AML-193 (cell line): ENCODE measurements at regions not wholly inside any gene's neighbourhood (a gene's known extent, or its start where the extent isn't known, plus 50 kb on each side); places are given as distances from the start of the nearest gene placed in this dataset.
"Not testable (repeated sequence)": the region's sequence is repeated elsewhere in the genome, so short reads cannot be mapped to it uniquely, and the experiment has no call there.

ENCODE experiments used
- DNase-seq, 2 experiments: peaks; one replicate each; lab custom pipeline; 2025; lab: John Stamatoyannopoulos, UW

DNA sequence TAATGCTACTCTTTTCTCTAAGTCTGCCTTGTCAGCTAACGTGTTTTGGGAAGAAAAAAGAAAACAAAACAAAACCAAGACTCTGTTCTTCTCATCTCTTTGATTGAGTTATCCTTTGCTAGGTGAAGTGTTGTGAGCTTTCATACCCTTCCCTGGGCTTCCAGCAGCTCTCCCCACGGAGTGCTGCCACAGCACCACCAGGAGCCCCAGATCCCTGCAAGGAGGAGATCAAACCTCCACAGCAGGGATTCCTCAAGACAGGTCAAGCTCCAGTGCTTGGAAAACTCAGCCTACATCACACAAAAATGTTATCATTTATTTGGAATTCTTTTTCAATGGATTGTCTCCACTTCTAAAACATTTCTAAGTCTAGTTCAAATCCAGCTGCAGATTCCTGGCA, 1981.9 kb upstream of the TENM3 start:
- no peak for DNase-seq

DNA sequence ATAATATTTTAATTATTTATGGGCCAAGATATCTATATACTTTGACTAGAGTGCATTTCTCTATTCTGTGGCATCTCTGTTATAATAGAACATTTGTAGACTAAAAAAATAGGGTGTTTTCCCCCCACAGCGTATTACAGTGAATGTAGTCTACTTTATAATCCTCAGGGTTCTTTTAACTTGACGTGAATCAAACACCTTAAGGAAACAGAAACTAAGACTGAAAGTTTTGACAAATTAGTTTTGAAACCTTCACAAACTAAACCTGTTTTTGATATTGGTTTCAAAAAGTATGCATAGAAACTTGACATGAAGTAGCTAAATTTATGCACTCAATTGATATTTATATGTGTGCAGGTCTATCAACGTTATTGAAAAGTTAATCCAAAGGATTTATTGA, 1963.1 kb upstream of the TENM3 start:
- no peak for DNase-seq

DNA sequence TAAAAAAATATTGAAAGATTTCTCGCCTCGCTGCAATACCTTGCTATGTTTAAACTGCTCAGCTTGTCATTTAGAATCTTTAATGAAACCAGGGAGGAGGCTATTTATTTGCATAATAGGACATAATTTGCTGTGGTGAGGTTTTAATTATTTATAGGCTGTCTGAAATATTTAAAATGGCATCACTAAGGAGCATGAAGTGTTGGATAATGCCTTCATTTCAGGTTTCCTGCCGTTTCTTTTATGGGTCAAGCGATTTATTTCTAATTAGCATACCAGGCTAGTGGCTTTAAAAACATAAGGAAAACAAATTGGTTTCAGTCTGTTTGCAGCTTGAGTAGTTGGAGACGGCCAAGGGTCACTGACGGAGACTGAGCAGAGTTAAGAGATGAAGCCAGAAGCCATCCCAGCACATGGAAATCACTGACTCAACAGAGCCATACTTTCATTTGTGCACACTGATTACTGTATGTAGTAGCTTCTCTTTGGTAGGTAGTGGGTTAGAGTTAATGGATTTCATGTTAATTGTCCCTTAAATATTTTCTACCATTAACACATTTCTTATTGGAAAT, 1962.4 kb upstream of the TENM3 start:
- DNase-seq: no peak

DNA sequence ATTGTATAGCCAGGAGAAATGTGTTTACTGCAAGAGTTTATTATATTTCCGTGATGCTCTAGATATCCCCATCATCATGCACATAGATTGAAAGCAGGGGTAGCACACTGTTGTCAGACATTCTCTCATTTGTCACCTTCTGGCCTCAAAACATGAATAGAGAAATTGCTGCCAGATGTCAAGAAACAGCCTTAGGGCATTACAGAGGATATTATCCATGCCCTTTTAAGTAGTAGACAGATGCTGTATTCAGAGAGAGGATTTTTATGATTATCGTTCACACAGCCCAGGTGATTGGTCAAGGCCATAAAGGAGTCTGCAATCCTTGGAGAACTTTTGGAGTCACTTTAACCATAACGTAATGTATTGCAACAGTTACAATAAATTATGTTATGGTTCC, 1961.5 kb upstream of the TENM3 start:
- no peak for DNase-seq

DNA sequence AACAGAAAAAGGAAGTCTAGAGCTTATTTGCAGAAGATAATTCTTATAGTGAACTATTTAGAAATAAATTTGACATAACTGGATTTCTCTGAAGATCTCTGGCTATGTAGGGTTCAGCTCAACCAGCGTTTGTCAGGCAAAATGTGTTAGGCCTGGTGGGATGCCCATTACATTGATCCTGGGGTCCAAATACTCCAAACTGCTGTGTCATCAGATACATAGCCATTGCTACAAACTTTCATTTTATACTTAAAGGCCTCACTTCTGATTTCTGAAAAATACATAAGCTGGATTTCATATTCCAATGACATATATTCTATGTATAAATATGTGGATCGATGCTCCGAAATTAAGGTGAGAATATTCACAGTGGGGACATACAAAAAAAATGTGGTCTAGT, 1958.9 kb upstream of the TENM3 start:
- no peak for DNase-seq

DNA sequence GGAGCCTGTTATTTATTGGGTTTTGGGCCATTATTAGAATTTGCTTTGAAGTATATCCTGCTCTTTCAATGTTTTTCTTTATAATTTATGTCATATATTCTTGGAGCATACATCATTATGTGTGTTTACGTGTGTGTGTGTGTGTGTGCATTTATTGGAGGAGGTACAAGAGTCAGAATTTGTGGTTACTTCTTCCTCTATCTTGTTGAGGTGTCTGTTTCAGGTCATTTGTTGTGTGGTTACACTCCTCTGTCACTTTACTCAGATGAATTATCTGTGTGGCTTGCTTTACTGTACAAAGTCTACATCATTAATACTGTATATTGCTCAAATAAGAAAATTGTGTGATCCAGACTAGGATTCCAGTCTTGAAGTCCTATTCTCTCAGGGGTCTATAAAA, 1957.4 kb upstream of the TENM3 start:
- DNase-seq: no peak

DNA sequence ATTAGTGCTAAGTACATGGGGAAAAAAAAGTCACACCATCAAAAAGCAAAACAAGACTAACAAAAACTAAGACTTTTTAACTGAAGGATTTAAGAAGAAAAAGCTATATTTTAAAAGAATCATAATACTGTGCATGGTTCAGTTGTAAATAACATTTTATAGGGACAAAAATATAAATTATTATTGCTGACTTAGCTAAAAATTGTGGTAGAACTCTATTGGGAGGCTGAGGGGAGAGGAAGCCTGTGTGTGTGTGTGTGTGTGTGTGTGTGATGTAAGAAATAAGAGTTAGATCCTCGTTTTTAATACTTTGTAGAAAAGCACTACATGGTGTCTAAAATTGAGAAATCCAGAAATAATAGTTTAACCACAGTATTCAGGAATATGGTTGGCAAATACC, 1950.9 kb upstream of the TENM3 start:
- no peak for DNase-seq

DNA sequence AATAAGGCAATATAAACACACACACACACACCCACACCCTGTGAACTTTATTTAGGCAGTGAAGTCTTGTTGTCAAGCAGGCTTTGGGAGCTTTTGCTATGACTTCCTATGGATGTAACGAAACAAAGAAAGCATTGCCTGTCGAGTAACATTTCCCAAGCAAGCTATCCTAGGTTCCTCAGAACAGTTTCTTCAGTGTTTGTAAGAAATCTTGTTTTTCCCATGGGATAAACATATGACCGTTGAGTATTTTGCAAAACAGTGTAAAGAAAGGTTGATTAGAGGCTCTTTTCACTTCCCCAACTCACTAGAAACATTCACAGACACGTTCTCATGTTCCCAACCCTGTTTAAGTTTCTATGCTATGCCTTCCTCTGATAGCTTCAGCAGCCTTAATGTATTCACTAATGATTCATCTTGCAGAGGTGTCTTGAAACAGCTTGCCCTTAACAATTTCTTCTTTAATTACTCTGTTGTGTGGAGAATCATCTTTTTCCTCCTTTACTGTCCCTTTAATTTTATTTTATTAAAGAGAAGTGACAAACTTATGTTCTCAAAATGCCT, 1947.1 kb upstream of the TENM3 start:
- DNase-seq: no peak

DNA sequence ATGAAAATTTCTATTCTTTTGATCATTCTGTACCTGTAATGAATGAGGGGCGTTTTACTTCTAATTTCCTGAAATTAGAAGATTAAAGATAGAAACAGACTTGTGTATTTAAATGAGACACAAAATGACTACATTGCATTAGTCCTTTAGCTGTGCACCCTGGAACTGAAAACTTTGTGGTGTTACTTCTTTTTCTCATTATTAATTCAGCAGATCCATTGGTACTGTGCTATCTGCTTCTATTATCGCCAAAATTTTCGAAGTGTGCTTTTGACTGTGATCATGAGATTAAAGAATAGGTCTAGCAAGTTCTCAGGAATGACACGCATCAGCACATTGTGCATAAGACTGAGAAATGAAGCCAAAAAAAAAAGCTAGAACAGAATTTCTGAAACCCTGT, 1938.9 kb upstream of the TENM3 start:
- no peak for DNase-seq

DNA sequence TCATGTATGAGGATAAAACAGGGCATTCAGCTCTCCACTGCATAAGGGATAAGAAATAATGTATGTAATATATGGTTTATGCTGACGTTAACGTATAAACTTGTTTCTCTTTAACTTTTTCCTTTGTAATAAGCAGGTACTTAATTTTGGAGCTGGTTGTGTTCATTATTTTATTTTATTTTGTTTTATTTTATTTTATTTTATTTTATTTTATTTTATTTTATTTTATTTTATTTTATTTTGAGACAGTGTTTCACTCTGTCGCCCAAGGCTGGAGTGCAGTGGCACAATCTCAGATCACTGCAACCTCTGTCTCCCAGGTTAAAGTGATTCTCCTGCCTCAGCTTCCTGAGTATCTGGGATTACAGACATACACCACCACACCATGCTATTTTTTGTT, 1932.6 kb upstream of the TENM3 start:
- DNase-seq: no peak

DNA sequence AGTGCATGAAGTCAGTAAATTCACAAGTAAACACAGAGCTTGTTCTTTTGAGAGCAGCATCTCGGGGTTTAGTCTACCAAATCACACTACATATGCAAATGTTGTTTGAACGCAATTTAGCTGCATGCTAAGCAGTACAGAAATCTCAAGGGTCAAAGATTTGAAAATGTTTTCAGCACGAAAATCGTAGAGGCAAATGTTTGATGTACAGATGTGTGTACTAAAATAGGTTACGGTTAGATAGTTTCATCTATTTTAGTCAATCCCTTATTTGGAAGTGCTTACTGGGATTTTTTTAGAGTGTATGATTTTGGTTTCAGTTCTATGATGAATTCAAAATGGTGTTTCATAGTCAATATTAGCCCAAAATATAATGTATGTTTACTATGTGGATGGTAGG, 1928.2 kb upstream of the TENM3 start:
- DNase-seq: no peak

DNA sequence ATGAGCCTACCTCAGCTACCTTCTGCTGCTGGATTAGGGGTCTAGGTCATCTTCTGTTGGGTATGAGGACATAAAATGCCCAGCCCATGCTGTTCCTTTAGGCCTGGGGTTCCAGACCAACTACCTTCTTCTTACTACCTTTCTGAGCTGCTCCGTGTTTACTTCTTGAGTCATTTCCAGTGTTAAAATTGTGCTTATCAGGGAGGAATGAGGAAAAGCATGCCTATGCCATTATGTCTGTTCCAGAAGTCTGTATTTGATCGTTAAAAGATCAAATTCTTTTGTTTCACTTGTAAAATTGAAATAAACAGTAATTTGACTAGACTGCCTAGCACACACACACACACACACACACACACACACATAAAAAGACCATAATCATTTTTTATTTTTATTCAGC, 1912.7 kb upstream of the TENM3 start:
- DNase-seq: no peak

DNA sequence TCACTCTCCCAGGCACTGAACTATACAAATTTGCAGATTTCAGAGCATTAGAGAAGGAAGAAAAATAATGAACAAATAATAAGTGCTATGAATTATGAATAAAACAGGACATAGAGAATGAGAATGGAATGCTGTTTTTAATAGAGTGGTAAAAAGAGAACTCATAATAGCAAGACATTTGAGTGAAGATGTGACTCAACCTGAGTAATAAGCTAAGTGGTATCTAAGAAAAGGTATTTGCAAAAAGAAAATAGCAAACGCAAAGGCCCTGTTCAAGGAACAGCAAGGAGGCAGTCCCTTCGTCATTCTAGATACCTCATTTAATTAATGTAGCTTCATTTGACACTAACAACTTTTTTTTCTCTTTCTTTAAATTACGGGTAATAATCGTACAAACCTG, 1910.0 kb upstream of the TENM3 start:
- DNase-seq: no peak

DNA sequence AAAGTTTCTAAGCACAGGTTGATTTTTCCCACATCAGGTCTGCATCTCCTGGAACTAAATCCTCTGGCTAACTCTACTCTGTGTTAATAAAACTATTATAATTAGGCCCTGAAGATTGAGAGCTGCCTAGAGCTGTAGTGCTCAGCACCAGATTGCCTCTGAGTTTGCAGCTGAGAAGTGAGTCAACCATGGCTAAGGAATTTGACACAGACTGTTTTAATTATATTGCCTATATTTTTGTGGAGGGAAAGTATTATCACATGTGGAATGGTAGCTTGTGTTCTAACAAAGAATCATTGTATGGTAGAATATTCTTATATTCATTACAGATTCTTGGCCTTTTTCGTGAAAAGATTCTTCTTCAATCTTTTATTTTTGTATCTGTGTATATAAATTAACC, 1907.6 kb upstream of the TENM3 start:
- DNase-seq: no peak

DNA sequence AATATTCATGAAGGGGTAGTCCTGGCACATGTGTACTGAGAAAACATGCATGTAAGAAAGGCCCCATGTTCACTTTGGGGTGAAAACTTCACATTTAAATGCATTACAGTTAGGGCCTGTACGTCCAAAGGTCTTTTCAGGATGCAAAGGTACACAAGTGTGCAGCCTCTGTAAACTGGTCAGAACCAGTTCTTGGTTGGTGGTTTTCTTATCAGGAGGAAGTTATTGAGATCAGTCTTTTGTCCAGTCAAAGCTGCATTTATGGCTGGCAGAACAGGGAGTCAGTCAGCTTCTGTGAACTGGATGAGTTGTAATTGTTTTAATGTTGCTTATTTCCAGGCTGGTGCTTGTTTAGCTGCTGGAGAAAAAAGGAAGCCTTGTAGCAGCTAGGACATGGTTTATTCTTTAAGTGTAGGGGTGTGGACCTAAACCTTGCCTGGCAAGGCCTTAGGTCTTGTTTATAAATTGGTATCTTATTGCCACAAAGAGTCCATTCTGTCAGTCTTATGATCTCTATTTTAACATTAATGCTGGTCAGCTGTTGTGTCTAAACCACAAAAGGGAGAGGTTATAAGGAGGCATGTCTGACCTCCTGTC, 1906.6 kb upstream of the TENM3 start:
- no peak for DNase-seq

DNA sequence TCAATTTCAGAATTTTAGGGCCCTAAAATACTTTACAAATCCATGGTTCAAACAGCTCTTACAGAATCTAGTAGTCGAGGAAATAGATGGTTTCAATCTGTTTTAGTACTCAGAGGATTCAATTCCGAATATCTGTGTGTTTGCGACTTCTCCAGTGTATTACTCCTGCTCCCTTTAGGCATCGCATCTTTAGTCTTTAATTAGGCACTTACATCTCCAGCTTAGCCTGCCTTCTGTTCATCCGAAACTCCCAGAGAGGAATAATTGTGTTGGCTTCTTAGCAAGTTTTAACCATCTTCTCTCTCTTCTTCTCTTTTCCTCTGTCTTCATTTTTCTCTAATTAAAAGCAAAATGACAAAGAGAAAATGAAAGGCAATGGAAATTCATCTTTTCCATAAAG, 1901.3 kb upstream of the TENM3 start:
- DNase-seq: no peak

DNA sequence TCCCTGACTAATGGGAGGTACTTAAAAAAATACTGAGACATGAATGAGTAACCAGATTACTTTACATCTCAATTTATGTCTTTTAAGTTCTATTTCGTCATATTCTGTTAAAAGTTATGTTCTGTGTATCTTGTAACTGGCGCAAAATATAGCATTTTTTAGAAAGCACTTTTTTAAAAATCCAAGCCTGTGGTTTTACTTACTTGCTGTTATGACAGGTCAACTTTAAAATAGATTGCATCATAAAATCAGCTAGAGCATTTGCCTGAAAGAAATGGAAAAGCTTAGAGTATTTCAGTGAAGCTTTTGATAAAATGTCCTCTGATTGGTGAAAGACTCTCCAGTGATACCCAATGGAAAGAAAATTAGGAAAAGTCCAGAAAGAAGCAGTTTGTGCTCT, 1892.3 kb upstream of the TENM3 start:
- DNase-seq: no peak

DNA sequence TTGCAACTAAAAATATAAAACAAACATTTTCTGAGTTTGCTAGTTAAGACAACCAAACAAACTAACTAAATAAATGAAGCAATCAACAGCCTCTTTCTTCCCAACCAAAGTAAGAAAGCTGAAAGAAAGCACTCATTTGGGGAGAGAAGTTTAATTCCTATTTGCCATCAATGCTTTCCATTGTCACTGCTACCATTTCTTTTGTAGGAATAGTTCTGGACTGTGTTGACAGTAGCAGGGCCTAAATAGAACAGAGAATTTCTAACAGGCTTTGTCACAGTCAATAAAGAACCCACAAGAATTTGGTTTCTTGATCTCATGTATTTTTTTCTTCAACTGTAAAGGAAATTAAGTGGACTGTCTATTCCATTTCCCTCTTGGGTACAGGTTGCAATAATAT, 1886.4 kb upstream of the TENM3 start:
- no peak for DNase-seq

DNA sequence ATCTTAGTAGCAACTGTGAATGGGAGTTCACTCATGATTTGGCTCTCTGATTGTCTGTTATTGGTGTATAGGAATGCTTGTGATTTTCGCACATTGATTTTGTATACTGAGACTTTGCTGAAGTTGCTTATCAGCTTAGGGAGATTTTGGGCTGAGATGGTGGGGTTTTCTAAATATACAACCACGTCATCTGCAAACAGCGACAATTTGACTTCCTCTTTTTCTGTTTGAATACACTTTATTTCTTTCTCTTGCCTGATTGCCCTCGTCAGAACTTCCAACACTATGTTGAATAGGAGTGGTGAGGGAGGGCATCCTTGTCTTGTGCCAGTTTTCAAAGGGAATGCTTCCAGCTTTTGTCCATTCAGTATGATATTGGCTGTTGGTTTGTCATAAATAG, 1883.1 kb upstream of the TENM3 start:
- not testable (repeated sequence) for DNase-seq

DNA sequence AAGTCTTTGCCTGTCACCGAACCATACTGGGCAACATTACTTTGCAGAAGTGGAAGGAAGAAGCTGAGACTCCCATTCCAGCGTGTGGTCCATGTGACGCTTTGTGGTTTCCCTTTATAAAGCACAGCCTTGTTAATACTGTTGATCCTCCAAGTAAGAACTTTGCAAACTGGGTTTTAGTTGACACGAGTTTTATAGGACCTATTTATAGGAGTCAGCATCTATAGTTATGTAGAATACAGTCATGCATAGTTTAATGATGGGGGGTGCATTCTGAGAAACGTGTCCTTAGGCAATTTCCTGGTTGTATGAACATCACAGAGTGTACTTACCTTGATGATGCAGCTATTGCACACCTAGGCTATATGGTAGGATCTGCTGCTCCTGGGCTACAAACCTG, 1879.4 kb upstream of the TENM3 start:
- no peak for DNase-seq

DNA sequence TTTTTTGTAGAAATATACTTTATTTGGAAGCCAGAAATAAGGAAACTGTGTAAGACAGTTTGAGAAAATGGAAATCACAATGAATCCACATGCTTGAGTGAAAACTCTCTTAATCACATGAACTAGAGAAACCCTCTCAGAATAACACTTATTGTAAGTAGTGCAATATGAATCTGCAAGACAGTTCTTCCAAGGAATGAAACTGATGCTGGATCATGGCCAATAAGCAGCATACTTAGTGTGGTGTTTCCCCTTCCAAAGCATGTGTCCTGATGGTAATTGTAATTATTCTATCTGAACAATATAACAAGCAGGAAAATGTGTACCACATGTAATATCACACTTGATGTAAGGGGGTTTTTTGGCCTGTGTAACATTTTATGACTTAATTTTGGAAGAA, 1870.5 kb upstream of the TENM3 start:
- DNase-seq: no peak

DNA sequence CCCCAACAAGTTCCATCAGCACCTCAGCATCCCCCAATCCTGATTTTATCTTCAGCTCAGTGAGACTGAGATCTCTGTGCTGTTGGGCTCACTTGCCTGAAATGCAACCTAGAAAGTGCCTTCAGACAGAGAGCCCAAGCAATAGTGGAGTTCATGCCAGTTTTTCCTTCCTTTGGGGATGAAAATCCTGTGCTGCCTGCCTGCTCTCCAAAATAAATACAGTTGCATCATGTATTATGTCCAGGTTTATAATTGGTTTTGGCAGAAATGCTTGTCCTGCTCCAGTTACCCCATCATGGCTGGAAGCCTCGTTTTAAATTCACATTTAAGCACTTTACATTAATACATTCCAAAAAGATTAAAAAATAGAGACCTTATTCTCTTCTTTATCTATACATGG, 1865.5 kb upstream of the TENM3 start:
- DNase-seq: no peak

DNA sequence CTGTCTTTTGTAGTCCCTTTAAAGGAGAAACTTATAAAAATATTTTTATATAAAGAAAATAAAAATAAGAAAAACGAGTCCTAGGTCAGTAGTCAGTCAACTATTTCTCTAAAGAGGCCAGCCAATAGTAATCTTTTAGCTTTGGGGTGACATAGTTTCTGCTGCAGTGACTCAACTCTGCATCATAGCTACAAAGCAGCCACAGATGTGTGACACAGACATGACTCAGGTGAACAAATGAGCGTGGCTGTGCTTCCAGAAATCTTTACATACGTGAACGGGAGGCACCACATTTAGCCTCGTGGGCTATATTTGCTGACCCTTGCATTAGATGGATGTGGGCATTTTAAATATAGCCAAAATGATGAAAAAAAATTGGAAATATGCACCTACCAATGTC, 1862.5 kb upstream of the TENM3 start:
- DNase-seq: no peak

DNA sequence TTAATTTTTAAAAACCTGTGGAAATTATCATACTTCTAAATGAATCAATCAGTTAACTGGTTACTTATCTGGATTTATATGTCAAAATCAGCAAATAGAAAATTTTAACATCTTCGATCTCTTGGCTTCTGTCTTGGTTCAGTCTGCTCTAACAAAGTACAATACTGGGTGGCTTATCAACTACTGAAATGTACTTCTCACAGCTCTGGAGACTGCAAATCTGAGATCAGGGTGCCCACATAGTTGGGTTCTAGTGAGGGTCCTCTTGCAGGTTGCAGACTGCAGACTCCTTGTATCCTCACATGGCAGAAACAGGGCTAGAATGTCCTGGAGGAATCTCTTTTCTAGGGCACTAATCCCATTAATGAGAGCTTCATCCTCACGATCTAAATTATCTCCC, 1851.6 kb upstream of the TENM3 start:
- DNase-seq: no peak
